H1 (cell line): ENCODE measurements at regions not wholly inside any gene's neighbourhood (a gene's known extent, or its start where the extent isn't known, plus 50 kb on each side); places are given as distances from the start of the nearest gene placed in this dataset.

ENCODE experiments used
- ATF3 ChIP-seq: IDR thresholded peaks from 2 replicates; pipeline ENCODE4 v1.6.1; 2011; ENCODE audit warnings: low read depth, mild to moderate bottlenecking, low read length; ENCODE audit not compliant: insufficient read depth
- BCL11A ChIP-seq, 2 experiments: IDR thresholded peaks; one replicate each; pipeline ENCODE4 v1.6.1; 2011; ENCODE audit warnings: low read depth in 2 of 2, low read length in 2 of 2, mild to moderate bottlenecking in 2 of 2
- CEBPB ChIP-seq: IDR thresholded peaks from 2 replicates; pipeline ENCODE4 v1.6.1; 2012; ENCODE audit warnings: low read depth, low read length
- CHD7 ChIP-seq: fragments of 300-600 bp; sonication (generic); IDR thresholded peaks from 2 replicates; pipeline ENCODE4 v1.7.1; 2012; ENCODE audit warnings: low read length, moderate library complexity, mild to moderate bottlenecking, inconsistent platforms; ENCODE audit not compliant: insufficient replicate concordance
- SP2 ChIP-seq: IDR thresholded peaks from 2 replicates; pipeline ENCODE4 v1.6.1; 2012; ENCODE audit warnings: mild to moderate bottlenecking, low read length, inconsistent platforms

GRCh38 chr21:16455978-16456377 lies 726.2 kb downstream of the USP25 start (continued):
- TF ChIP-seq CHD7 (no peak), CEBPB (no peak), ATF3 (no peak), SP2 (no peak), BCL11A (IDR thresholded peaks at IDR 0.05; ENCODE audit: low read depth in 2 of 2, low read length in 2 of 2) (no peak)
